Mucosa of rectum (tissue), 2 donors: ENCODE measurements at regions not wholly inside any gene's neighbourhood (a gene's known extent, or its start where the extent isn't known, plus 50 kb on each side); places are given as distances from the start of the nearest gene placed in this dataset.

Experiments used
- H3K27ac ChIP-seq, 2 donors: one replicate each; pipeline ENCODE4 v1.7.0; 2013; ENCODE audit warnings: inconsistent platforms in 2 of 2, low read depth in 2 of 2, low read length in 2 of 2
- H3K27me3 ChIP-seq, 2 donors: one replicate each; pipeline ENCODE4 v1.7.0; 2013; ENCODE audit warnings: low read length in 2 of 2; ENCODE audit not compliant: control insufficient read depth in 2 of 2, insufficient read depth in 2 of 2
- H3K36me3 ChIP-seq, 2 donors: one replicate each; pipeline ENCODE4 v1.7.0; 2013; ENCODE audit warnings: low read length in 2 of 2; ENCODE audit not compliant: control insufficient read depth in 2 of 2, insufficient read depth in 2 of 2
- H3K4me1 ChIP-seq, 2 donors: one replicate each; pipeline ENCODE4 v1.7.0; 2013; ENCODE audit warnings: low read length in 2 of 2, mild to moderate bottlenecking in 1 of 2; ENCODE audit not compliant: control insufficient read depth in 2 of 2, insufficient read depth in 2 of 2
- H3K4me3 ChIP-seq, 2 donors: one replicate each; pipeline ENCODE4 v1.7.0; 2013; ENCODE audit warnings: low read length in 2 of 2
- H3K9ac ChIP-seq, 2 donors: one replicate each; pipeline ENCODE4 v1.7.0; 2013; ENCODE audit warnings: low read length in 2 of 2, low read depth in 1 of 2, mild to moderate bottlenecking in 1 of 2
- H3K9me3 ChIP-seq, 2 donors: one replicate each; pipeline ENCODE4 v1.7.0; 2013; ENCODE audit warnings: low read length in 2 of 2; ENCODE audit not compliant: control insufficient read depth in 2 of 2
- donor health status: healthy.
- donor health status: Normal muscosa, but diverticular disease.

DNA sequence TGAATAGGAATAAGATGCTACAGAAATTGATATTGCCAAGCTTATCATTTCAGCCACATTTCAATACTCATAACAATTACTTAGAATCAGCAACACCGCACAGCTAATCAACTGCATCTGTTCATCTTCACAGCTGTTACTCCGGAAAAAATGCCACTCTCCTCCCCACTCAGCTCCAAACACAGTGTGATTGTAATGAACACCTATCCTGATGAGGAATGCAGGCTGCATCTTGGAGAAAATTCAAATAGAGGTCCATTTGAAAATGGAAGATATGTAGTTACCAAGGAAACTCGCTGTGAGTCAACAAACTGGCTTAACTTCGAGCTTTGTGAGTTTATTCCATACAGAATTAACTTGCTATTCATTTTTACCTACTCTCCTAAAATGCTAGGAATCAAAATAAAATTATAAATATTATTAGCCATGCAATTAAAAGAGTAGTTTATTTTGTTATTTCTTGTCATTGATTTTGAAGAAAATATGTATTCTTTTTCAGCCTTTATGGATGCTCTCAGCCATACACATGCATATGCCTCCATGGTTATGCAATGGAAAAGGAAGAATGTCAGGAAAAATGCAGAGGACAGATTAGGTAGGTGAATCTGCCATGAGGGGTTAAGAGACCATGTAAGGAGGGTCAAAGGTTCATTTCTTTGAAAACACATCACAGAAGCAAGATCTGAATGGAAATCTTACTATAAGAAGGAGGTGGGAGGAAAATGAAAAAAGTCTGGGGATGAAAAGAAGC lies 267.2 kb downstream of the POM121L12 start:
- Histone ChIP-seq H3K4me1 (no peaks in the 10 kb centered on the region), H3K27ac (no peak overlapping the region), H3K27me3 (no peaks in the 10 kb centered on the region), H3K36me3 (no peaks in the 10 kb centered on the region), H3K9ac (no peak overlapping the region), H3K4me3 (no peak overlapping the region), H3K9me3 (no peaks in the 10 kb centered on the region)

DNA sequence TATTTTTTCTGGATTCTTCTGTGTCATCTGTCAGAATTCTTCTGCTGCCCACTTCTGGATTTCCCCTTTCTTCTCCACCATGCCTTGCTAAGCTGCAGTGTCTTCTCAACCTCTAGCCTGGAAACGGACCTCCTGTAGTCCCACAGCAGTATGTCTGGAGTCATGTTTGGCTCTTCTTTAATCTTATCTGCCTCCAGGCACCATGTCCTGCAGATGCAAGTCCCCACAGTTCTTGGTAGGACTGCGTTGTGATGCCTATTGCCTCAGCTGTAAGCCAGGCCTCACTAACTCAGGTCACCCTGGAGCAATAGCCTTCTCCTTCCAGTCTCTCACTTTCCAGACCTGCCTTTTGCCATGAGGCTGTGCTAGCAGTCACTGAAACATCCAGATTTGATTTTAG lies 268.3 kb downstream of the POM121L12 start:
- no peak overlapping the region for H3K9ac ChIP-seq
- no peaks in the 10 kb centered on the region for H3K4me1 ChIP-seq
- no peak overlapping the region for H3K4me3 ChIP-seq
- no peak overlapping the region for H3K27ac ChIP-seq
- no peaks in the 10 kb centered on the region for H3K9me3 ChIP-seq
- H3K27me3 ChIP-seq = no peaks in the 10 kb centered on the region
- H3K36me3 ChIP-seq = no peaks in the 10 kb centered on the region

DNA sequence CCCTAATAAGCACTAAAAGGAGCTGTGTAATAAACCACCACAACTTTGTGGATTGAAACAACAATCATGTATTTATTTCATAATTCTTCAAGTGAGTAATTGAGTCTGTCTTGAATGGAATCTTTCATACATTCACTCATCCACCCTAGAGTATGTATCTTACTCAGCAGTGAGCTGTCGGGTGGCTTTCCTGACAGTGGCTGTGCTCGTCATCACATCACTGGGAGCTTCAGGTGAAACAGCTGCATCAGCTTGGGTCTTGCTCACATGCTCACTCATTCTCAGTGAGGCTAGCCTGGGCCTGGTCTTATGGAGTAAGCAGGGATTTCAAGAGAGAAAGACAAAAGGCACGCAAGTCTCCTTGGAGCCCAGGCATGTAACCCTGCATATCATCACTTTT lies 271.4 kb downstream of the POM121L12 start:
- H3K4me1 ChIP-seq = no peaks in the 10 kb centered on the region
- no peaks in the 10 kb centered on the region for H3K9me3 ChIP-seq
- no peak overlapping the region for H3K4me3 ChIP-seq
- no peak overlapping the region for H3K27ac ChIP-seq
- H3K27me3 ChIP-seq = no peaks in the 10 kb centered on the region
- H3K9ac ChIP-seq = no peak overlapping the region
- no peaks in the 10 kb centered on the region for H3K36me3 ChIP-seq

DNA sequence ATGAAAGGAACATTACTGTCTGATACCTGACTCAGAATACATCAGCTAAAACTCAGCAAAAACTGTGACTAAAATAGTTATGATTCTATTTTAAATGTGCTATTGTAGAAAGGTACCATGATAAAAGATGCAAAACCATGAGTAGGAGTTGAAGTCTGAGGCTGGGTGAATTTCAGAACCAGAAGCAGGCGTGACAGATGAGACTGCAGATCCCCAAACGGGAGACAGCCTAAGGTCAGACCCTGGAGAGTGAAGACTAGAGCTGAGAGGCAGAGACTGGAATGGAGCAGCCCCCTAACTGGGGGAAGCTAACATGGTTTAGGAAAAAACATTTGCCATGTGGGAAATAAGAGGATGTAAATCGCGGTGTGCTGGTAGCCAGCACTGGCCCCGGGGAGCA lies 275.8 kb downstream of the POM121L12 start:
- Histone ChIP-seq H3K4me3 (no peak overlapping the region), H3K4me1 (no peaks in the 10 kb centered on the region), H3K9ac (no peak overlapping the region), H3K36me3 (no peaks in the 10 kb centered on the region), H3K9me3 (no peaks in the 10 kb centered on the region), H3K27me3 (no peaks in the 10 kb centered on the region), H3K27ac (no peak overlapping the region)

DNA sequence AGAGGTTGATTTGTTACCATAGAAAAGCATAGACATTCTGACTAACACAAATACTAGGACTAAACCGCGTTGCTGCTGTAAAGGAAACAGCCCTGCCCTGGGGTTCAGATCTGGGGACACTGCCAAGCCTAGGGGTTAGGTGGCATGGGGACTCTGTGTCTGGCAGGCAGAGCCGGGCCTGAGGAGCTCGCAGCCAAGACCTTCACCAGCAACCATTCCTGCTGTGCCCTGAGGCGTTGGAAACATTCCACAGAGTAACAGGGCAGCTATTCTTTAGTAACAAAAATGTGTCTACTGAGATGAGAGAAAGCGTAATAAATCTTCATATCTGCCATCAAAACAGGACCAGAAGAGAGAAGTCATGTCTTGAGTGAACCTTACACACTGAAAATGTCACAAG lies 280.5 kb downstream of the POM121L12 start:
- no peaks in the 10 kb centered on the region for H3K9me3 ChIP-seq
- H3K36me3 ChIP-seq = no peaks in the 10 kb centered on the region
- H3K4me3 ChIP-seq = no peak overlapping the region
- H3K9ac ChIP-seq = no peak overlapping the region
- H3K4me1 ChIP-seq = no peaks in the 10 kb centered on the region
- H3K27ac ChIP-seq = no peak overlapping the region
- no peaks in the 10 kb centered on the region for H3K27me3 ChIP-seq

DNA sequence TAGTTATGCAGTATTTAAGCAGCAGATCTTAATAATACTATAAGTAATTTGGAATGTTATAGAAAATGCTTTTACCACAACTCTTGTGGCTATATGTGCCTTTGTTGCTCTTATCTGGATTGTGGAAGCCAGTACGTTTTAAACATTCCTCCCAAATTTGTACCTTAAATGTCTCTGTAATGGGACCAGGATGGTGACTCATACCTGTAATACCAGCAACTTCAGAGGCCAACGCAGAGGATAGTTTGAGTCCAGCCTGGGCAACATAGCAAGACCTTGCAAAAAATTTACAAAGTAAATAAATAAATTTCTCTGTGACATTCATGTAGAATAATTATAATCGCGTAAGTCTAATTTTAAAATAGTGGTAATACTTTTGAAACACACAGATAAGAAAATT lies 283.1 kb downstream of the POM121L12 start:
- Histone ChIP-seq H3K36me3 (no peaks in the 10 kb centered on the region), H3K27ac (no peak overlapping the region), H3K4me1 (no peaks in the 10 kb centered on the region), H3K27me3 (no peaks in the 10 kb centered on the region), H3K9ac (no peak overlapping the region), H3K9me3 (no peaks in the 10 kb centered on the region), H3K4me3 (no peak overlapping the region)

DNA sequence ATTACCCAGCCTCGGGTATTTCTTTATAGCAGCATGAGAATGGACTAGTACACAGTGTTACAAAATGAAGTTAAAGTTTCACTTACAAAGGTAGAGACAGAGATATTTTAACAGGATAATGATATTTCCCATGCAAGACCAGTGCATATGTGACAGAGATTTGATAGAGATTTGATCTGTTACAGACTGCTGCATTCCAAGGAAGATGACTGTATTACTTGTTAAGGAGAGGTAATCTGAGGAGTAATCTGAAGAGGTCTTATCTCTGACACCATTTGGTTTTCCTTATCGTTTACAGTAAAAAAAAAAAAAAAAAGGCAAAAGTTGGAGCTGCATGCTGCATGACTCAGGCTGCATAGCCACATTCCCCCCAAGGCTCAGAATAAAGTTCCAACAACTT lies 289.6 kb downstream of the POM121L12 start:
- no peaks in the 10 kb centered on the region for H3K4me1 ChIP-seq
- H3K36me3 ChIP-seq = no peaks in the 10 kb centered on the region

DNA sequence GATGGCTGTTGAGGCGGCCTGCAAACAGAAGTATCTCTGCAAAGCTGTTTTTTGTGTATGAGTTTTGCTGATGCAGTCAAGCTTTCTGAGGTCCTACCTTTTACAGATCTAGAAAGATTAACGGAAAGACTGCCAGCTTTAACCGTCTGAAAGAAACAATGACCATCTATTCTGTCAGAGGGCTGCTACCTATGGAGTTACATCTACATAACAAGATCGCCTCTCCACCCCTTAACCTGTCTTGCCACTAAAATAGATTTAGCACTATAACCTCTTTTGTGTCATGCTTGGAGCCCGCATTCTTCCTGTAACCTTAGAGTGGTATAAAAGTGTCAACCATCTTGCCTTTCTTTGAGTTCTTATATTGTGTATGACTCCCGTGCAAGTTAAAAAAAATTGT lies 291.2 kb downstream of the POM121L12 start:
- Histone ChIP-seq H3K4me3 (no peak overlapping the region), H3K27me3 (no peaks in the 10 kb centered on the region), H3K9ac (no peak overlapping the region), H3K9me3 (no peaks in the 10 kb centered on the region), H3K36me3 (no peaks in the 10 kb centered on the region), H3K27ac (no peak overlapping the region), H3K4me1 (no peaks in the 10 kb centered on the region)

More for the DNA sequence above, 289.6 kb downstream of the POM121L12 start:
- Histone ChIP-seq H3K9me3 (no peaks in the 10 kb centered on the region), H3K4me3 (no peak overlapping the region), H3K9ac (no peak overlapping the region), H3K27me3 (no peaks in the 10 kb centered on the region), H3K27ac (no peak overlapping the region)

DNA sequence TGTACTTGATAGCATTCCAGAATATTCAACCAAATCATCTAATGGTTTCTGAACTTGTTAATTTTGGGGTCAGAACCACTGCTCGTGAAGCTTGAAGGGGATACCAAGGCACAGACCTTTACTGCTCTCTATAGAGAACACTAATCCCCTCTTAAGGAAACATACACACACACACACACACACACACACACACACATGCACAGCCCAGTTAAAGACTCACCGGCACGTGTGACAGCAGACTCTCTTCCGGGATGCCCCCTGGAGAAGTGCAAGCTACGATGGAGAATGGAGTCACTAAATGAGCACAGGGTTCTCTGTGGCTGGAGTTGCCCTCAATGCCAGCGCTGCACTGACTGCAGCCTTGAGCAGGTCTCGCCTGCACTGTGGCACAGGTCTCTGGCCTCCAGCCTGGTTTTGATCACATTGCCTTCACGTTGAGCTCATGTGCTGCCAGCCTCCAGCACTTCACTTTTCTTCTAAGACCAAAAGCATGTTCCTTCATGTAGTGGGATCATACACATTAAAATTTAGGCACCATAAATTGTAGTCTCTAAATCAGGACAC lies 300.8 kb downstream of the POM121L12 start:
- no peak overlapping the region for H3K27ac ChIP-seq
- H3K27me3 ChIP-seq = no peaks in the 10 kb centered on the region
- H3K36me3 ChIP-seq = no peaks in the 10 kb centered on the region
- no peaks in the 10 kb centered on the region for H3K4me1 ChIP-seq
- peaks cover 0 to 5% of the 10 kb centered on the region in 2 donors for H3K9me3 ChIP-seq
- H3K4me3 ChIP-seq = no peak overlapping the region
- H3K9ac ChIP-seq = no peak overlapping the region

DNA sequence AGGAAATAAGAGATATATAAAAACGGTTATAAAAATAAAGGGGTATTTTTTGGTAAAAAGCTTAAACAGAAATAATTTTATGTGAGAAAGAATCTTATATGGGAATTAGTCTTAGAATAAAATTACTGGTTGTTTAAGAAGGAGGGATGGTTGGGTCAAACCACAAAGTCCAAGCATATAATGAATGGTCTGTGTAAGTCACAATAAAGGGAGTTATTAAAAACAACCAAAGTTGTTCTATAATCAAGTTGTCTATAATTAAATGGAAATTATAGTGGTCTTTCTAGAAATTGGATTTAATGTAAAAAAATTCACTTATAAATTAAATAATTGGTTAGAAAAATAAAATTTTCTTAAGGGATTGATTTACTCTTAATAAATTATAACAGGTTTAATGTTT lies 304.8 kb downstream of the POM121L12 start:
- Histone ChIP-seq H3K4me3 (no peak overlapping the region), H3K27ac (no peak overlapping the region), H3K4me1 (no peaks in the 10 kb centered on the region)

More for the DNA sequence above, 304.8 kb downstream of the POM121L12 start:
- H3K9me3 ChIP-seq = peaks cover 4 to 5% of the 10 kb centered on the region in 2 donors
- H3K27me3 ChIP-seq = no peaks in the 10 kb centered on the region
- no peak overlapping the region for H3K9ac ChIP-seq
- no peaks in the 10 kb centered on the region for H3K36me3 ChIP-seq
